ENCODE measurements at regions not wholly inside any gene's neighbourhood (a gene's known extent, or its start where the extent isn't known, plus 50 kb on each side); places are given as distances from the start of the nearest gene placed in this dataset.
"Not testable (repeated sequence)": the region's sequence is repeated elsewhere in the genome, so short reads cannot be mapped to it uniquely, and the experiment has no call there.

- not testable (repeated sequence) for FAIRE-seq; DNase-seq (ENCODE audit: low spot score)
Measured at GRCh38 chr2:52409308-52410118, 1358.1 kb upstream of the CHAC2 start.

GRCh38 chr2:52405980-52406379 lies 1361.6 kb upstream of the CHAC2 start:
- FAIRE-seq (no peak), DNase-seq (ENCODE audit: low spot score) (no peak)

GRCh38 chr2:52404866-52405265 lies 1362.7 kb upstream of the CHAC2 start:
- DNase-seq (ENCODE audit: low spot score) (no peak), FAIRE-seq (no peak)

GRCh38 chr2:52404046-52404445 lies 1363.6 kb upstream of the CHAC2 start:
- DNase-seq (ENCODE audit: low spot score): no peak
- FAIRE-seq: no peak

- FAIRE-seq: no peak
- no peak for DNase-seq (ENCODE audit: low spot score)
Measured at GRCh38 chr2:52402128-52402527, 1365.5 kb upstream of the CHAC2 start.

GRCh38 chr2:52396836-52397235 lies 1364.9 kb upstream of the NRXN1 start:
- DNase-seq (ENCODE audit: low spot score) (no peak), FAIRE-seq (no peak)

GRCh38 chr2:52395912-52396311 lies 1364.0 kb upstream of the NRXN1 start:
- FAIRE-seq: no peak
- DNase-seq (ENCODE audit: low spot score): no peak

- no peak for FAIRE-seq
- DNase-seq (ENCODE audit: low spot score): no peak
Measured at GRCh38 chr2:52391621-52392020, 1359.7 kb upstream of the NRXN1 start.

GRCh38 chr2:52390651-52391050 lies 1358.7 kb upstream of the NRXN1 start:
- FAIRE-seq: no peak
- DNase-seq (ENCODE audit: low spot score): no peak

- DNase-seq (ENCODE audit: low spot score) (no peak), FAIRE-seq (no peak)
Measured at GRCh38 chr2:52387937-52388590, 1356.1 kb upstream of the NRXN1 start.

GRCh38 chr2:52386433-52387030 lies 1354.6 kb upstream of the NRXN1 start:
- no peak for DNase-seq (ENCODE audit: low spot score)

GRCh38 chr2:52383541-52383940 lies 1351.6 kb upstream of the NRXN1 start:
- FAIRE-seq (no peak), DNase-seq (ENCODE audit: low spot score) (no peak)

More at GRCh38 chr2:52386433-52387030, 1354.6 kb upstream of the NRXN1 start:
- FAIRE-seq: no peak

- no peak for FAIRE-seq
- DNase-seq (ENCODE audit: low spot score): no peak
Measured at GRCh38 chr2:52369178-52369577, 1337.2 kb upstream of the NRXN1 start.

- no peak for FAIRE-seq
- no peak for DNase-seq (ENCODE audit: low spot score)
Measured at GRCh38 chr2:52368141-52368540, 1336.2 kb upstream of the NRXN1 start.

- DNase-seq (ENCODE audit: low spot score) (no peak), FAIRE-seq (no peak)
Measured at GRCh38 chr2:52365946-52366345, 1334.0 kb upstream of the NRXN1 start.

GRCh38 chr2:52356556-52356955 lies 1324.6 kb upstream of the NRXN1 start:
- DNase-seq (ENCODE audit: low spot score) (no peak), FAIRE-seq (no peak)

GRCh38 chr2:52347292-52347691 lies 1315.4 kb upstream of the NRXN1 start:
- DNase-seq (ENCODE audit: low spot score): no peak
- FAIRE-seq: no peak

- FAIRE-seq: no peak
- DNase-seq (ENCODE audit: low spot score): no peak
Measured at GRCh38 chr2:52345676-52346075, 1313.7 kb upstream of the NRXN1 start.

- DNase-seq (ENCODE audit: low spot score) (no peak), FAIRE-seq (no peak)
Measured at GRCh38 chr2:52345082-52345481, 1313.2 kb upstream of the NRXN1 start.

- FAIRE-seq (no peak), DNase-seq (ENCODE audit: low spot score) (no peak)
Measured at GRCh38 chr2:52343706-52344266, 1311.9 kb upstream of the NRXN1 start.

- FAIRE-seq (no peak), DNase-seq (ENCODE audit: low spot score) (no peak)
Measured at GRCh38 chr2:52343010-52343409, 1311.1 kb upstream of the NRXN1 start.

GRCh38 chr2:52342458-52342857 lies 1310.5 kb upstream of the NRXN1 start:
- no peak for FAIRE-seq
- no peak for DNase-seq (ENCODE audit: low spot score)
